Activated CD4-positive, alpha-beta T cell treated with anti-CD3 and anti-CD28 coated beads, Interleukin-2, amount 10 ng/mL, durations not matched to agents 7 days and 5 days (primary cell): ENCODE measurements at regions not wholly inside any gene's neighbourhood (a gene's known extent, or its start where the extent isn't known, plus 50 kb on each side); places are given as distances from the start of the nearest gene placed in this dataset.

Source experiments
- CTCF ChIA-PET: fragments of 350-600 bp; sonication (Branson Sonifier 250); formaldehyde crosslinking; loops from one replicate; lab custom pipeline; 2021; ENCODE audit warnings: antibody characterized with exemption; lab: Charles Lee
- POLR2A ChIA-PET: fragments of 350-600 bp; sonication (Branson Sonifier 250); formaldehyde crosslinking; loops from one replicate; lab custom pipeline; 2021; ENCODE audit warnings: antibody characterized with exemption; lab: Charles Lee
- DNase-seq: peaks from one replicate; pipeline ENCODE4 v3.0.0-alpha.2; 2020
- H3K27ac Mint-ChIP-seq: one replicate; pipeline ENCODE4 v1.8.0; 2021; ENCODE audit warnings: mild to moderate bottlenecking, moderate library complexity, mixed read lengths
- H3K27me3 Mint-ChIP-seq: one replicate; pipeline ENCODE4 v1.8.0; 2021; ENCODE audit warnings: mixed read lengths
- H3K36me3 Mint-ChIP-seq: one replicate; pipeline ENCODE4 v1.8.0; 2021; ENCODE audit warnings: low read depth, mixed read lengths
- H3K4me1 Mint-ChIP-seq: one replicate; pipeline ENCODE4 v1.8.0; 2021; ENCODE audit warnings: mixed read lengths
- H3K4me3 Mint-ChIP-seq: one replicate; pipeline ENCODE4 v1.8.0; 2021; ENCODE audit warnings: mild to moderate bottlenecking, moderate library complexity, mixed read lengths
- H3K9me3 Mint-ChIP-seq: one replicate; pipeline ENCODE4 v1.8.0; 2021; ENCODE audit warnings: mixed read lengths

DNA sequence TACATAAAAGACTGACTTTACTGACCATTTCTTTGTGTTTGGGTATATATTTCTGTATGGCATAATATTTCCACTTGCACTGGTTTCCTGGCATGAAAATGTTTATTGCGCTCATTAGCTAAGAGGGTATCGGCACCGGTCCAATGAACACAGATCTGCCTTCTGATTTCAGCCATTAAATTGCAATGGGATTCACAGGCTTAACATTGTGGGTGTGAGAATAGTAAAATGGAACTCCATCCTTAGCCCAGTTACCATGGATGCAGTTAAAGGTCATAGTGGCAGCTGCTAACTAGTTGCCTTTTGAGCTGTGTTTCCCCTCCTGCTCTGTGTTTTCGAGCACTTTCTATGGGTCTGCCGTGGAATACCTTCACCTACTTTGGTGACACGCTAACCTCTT, 352.6 kb upstream of the POU3F3 start:
- H3K4me1 Mint-ChIP-seq = no peaks in the 10 kb centered on the region
- POLR2A ChIA-PET = no interaction called here
- H3K36me3 Mint-ChIP-seq = no peaks in the 10 kb centered on the region

DNA sequence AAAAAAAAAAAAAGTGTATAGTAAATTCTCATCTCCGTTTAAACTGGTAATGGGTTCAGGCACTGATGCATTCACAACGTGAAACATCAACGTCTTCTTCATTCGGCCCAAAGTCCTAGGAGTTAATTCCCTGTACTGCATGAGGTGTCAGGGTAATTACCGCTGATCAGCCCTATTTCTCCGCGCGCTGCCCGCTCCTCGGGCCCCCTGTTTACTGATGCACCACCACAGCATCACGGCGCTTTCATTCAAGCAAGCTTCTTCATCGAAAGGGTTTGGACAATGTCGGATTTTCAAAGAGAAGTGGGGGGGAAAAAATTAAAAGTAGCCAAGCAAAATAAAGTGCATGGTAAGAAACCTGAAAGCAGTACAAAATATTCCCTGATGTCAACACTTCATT, 352.0 kb upstream of the POU3F3 start:
- Mint-ChIP-seq H3K4me1 (no peaks in the 10 kb centered on the region), H3K27me3 (no peaks in the 10 kb centered on the region), H3K4me3 (no peak overlapping the region), H3K27ac (no peak overlapping the region), H3K36me3 (no peaks in the 10 kb centered on the region), H3K9me3 (no peaks in the 10 kb centered on the region)
- no peak for DNase-seq
- POLR2A ChIA-PET = no interaction called here
- CTCF ChIA-PET = no interaction called here

More for the DNA sequence above, 352.6 kb upstream of the POU3F3 start:
- Mint-ChIP-seq H3K27ac (no peak overlapping the region), H3K4me3 (no peak overlapping the region), H3K9me3 (no peaks in the 10 kb centered on the region), H3K27me3 (no peaks in the 10 kb centered on the region)
- CTCF ChIA-PET = interaction anchor here (0.6 kb wide), 1 partner anchor 32 kb away, joined by 5 read pairs; no protein-coding TSS in a partner anchor
- DNase-seq = no peak

DNA sequence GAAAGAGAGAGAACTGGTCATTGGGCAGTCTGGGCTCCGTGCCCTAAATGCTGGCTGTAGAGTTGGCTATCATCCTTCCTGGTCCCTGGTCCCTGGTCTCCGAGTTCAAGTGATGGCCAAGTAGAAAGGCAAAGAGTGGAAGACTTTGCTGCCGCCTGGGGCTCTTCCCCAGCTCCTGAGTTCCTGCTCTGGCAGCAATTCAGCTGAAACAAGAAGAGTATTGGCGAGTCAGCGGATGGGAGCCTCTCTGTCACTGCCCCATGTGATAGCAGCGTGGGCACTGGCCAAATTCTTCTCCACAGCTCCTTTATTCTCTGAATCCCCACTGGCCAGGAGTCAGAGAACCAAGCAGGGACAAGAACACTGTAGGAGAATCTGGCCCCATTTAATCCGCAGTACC, 351.0 kb upstream of the POU3F3 start:
- ChIA-PET CTCF (no interaction called here), POLR2A (no interaction called here)
- H3K4me1 Mint-ChIP-seq = no peaks in the 10 kb centered on the region
- H3K9me3 Mint-ChIP-seq = no peaks in the 10 kb centered on the region
- H3K36me3 Mint-ChIP-seq = no peaks in the 10 kb centered on the region
- no peaks in the 10 kb centered on the region for H3K27me3 Mint-ChIP-seq
- no peak for DNase-seq
- H3K27ac Mint-ChIP-seq = no peak overlapping the region
- no peak overlapping the region for H3K4me3 Mint-ChIP-seq

DNA sequence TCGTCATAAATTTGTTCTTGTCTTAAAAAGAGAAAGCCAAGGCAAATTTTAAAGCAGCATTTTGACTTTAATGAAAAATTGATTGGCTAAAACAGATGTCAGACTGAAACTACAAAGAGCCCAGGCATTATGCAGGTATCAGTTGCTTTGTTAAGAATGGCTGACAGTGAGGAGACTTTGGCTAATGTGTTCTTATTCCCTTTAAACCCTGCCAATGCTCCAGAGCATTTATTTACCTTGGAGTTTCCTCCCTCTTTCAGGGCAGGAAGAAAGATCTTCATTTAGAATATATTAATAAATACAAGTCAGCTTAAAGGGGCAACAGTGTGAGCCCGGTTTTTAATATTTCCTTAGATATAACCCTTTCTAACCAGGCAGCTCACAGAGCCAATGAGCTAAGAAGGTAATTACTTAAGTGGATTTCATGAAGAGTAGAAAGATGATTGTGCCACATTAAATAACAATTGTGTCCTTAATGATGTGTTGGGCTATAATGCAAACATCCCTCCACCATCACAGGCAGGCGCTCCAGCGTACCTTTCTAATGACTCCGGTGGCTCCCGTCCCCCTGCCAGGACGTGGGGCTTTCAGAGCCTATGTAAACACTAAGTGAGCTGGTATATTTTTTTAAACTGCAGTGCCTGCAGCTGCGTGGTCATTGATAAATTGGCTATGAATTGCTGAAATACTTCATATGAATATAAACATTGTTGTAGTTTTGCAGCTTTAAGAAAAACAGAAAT, 349.4 kb upstream of the POU3F3 start:
- H3K36me3 Mint-ChIP-seq = no peaks in the 10 kb centered on the region
- no peak for DNase-seq
- ChIA-PET CTCF (no interaction called here), POLR2A (no interaction called here)
- no peak overlapping the region for H3K4me3 Mint-ChIP-seq
- H3K27me3 Mint-ChIP-seq = no peaks in the 10 kb centered on the region
- H3K27ac Mint-ChIP-seq = no peak overlapping the region
- no peaks in the 10 kb centered on the region for H3K4me1 Mint-ChIP-seq
- H3K9me3 Mint-ChIP-seq = no peaks in the 10 kb centered on the region

DNA sequence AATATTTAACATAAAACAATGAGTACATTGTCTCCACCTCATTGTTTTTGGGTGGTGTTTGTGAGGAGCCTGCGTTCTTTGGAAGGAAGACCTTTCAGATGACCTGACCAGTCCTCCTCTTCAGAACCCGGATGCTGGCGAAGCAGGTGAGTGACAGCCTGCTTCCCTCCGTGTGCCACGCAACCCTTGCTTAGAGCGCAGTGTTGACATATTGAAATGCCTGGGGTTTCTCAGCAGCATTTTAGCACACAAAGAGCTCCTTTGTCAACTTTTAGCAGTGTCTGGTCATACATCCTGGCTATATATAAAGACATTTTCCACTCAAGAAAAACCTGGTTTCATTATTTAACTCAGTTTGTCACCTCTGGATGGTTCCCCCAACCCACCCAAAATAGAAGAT, 335.7 kb upstream of the POU3F3 start:
- Mint-ChIP-seq H3K27ac (no peak overlapping the region), H3K9me3 (no peaks in the 10 kb centered on the region), H3K4me3 (no peak overlapping the region), H3K27me3 (no peaks in the 10 kb centered on the region), H3K4me1 (no peaks in the 10 kb centered on the region), H3K36me3 (no peaks in the 10 kb centered on the region)
- no peak for DNase-seq
- ChIA-PET CTCF (no interaction called here), POLR2A (no interaction called here)

DNA sequence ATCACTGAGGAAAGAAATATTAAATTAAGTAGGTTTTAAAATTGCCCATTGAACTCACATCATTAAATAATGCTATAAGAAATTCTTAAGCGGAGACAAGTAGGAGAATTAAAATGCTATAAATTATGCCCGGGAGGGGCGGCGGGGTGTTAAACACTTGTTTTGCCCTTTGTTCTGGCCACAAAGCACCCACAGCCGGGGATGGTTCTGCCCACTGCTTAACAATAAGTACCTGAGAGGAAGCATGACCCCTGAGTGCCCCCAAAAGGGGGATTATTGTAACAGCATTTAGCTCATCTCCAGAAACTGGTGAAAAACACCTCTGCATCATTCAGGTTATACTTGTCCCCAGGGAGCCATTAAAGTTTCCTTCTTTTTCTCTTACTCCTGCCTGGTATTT, 332.7 kb upstream of the POU3F3 start:
- DNase-seq = no peak
- POLR2A ChIA-PET = no interaction called here
- H3K27ac Mint-ChIP-seq = no peak overlapping the region
- no peak overlapping the region for H3K4me3 Mint-ChIP-seq
- CTCF ChIA-PET = no interaction called here
- no peaks in the 10 kb centered on the region for H3K27me3 Mint-ChIP-seq
- H3K4me1 Mint-ChIP-seq = no peaks in the 10 kb centered on the region
- no peaks in the 10 kb centered on the region for H3K9me3 Mint-ChIP-seq
- no peaks in the 10 kb centered on the region for H3K36me3 Mint-ChIP-seq

DNA sequence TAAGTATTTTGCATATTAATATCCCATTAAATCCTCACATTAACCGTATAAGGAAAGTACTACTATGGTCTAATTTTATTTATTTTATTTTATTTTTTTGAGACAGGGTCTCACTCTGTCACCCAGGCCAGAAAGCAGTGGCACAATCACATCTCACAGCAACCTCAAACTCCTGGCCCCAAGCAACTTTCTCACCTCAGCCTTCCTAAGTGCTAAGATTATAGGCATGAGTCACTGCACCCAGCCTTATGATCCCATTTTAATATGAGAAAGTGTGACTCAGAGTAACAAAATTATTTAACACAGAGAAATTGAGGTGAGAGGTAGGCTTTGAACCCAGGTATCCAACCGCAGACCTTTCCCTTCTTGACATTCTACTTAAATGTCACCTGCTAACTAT, 330.0 kb upstream of the POU3F3 start:
- CTCF ChIA-PET = no interaction called here
- POLR2A ChIA-PET = no interaction called here
- Mint-ChIP-seq H3K27ac (no peak overlapping the region), H3K27me3 (no peaks in the 10 kb centered on the region), H3K9me3 (no peaks in the 10 kb centered on the region), H3K4me1 (no peaks in the 10 kb centered on the region), H3K36me3 (no peaks in the 10 kb centered on the region), H3K4me3 (no peak overlapping the region)
- no peak for DNase-seq

DNA sequence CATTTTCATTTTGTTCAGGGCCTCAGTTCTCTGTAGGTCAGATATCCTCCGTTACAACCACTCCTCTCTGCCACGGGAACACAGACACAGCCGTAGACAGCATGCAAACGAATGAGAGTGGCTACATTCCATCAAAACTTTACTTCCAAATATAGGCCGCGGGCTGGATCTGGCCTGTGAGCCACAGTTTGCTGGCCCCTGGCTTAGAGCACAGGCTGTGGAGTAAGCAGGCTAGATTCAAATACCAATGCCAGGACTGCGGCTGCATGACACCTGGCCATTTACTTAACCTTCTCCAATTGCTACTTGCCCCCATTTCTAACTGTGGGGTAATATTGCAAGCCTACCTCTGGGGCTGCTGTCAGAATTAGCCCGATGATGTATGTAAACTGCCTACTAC, 325.8 kb upstream of the POU3F3 start:
- Mint-ChIP-seq H3K4me1 (no peaks in the 10 kb centered on the region), H3K27ac (no peak overlapping the region), H3K36me3 (no peaks in the 10 kb centered on the region), H3K9me3 (no peaks in the 10 kb centered on the region), H3K27me3 (no peaks in the 10 kb centered on the region), H3K4me3 (no peak overlapping the region)
- CTCF ChIA-PET = no interaction called here
- DNase-seq = no peak
- POLR2A ChIA-PET = no interaction called here

DNA sequence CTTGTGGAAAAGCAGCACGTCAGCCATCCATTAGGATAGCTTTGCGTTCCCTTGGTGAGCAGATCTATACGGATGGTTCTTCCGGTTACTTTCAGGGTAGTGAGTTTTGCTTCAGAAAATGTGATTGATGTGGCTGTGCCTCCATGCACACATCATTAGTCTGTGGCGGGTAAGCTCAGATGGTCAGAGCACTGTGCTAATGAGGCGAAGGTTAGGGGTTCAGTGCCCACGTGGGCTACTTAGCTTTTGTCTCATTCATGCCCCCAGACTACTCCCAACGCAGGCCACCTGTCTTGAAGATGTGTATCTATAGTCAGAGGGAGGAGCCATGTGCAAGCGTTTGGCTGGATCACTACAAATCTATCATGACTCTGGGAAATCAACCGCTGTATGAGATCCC, 322.8 kb upstream of the POU3F3 start:
- Mint-ChIP-seq H3K9me3 (no peaks in the 10 kb centered on the region), H3K27me3 (no peaks in the 10 kb centered on the region), H3K4me1 (no peaks in the 10 kb centered on the region), H3K27ac (no peak overlapping the region), H3K36me3 (no peaks in the 10 kb centered on the region), H3K4me3 (no peak overlapping the region)
- ChIA-PET CTCF (no interaction called here), POLR2A (no interaction called here)
- DNase-seq = no peak

DNA sequence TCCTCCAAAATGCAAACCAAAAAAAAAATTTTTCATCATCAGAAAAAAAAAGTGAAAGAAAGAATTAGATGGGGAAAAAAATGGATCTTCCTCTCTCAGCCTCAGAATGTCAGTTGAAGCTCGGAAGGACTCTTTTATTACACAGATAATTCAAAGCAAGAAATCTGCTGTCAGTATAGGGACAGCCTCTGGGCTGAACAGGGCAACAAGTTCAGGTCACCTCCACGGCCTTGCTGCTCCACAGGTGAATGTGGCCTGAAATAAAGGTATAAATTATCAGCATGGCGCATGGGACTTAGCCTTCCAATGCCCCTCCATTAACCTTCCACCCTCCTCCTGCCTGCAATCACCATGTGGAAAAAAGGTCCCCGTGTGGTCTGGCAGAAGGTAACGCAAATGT, 316.8 kb upstream of the POU3F3 start:
- ChIA-PET POLR2A (no interaction called here), CTCF (no interaction called here)
- Mint-ChIP-seq H3K4me3 (no peak overlapping the region), H3K27ac (no peak overlapping the region), H3K36me3 (no peaks in the 10 kb centered on the region), H3K4me1 (peaks cover 5% of the 10 kb centered on the region), H3K27me3 (no peaks in the 10 kb centered on the region), H3K9me3 (no peaks in the 10 kb centered on the region)
- DNase-seq = no peak

DNA sequence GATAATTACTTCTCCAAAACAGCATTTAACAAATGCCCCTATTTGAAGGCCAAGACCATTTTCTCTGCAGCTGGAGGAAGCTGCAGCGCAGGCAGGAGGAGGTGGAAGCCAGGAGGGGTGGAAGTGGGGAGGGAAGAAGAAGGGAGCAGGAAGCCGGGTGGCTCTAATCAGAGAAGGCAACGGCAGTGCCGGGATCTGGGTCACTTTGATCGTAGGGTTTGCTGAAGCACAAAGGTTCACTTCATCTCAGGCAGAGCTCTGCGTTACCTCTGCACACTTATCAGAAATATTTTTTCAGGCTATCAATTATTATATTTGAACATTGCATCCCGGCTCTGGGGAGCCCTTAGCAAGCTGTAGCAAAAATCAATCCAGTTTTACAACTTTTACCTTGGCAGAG, 315.8 kb upstream of the POU3F3 start:
- ChIA-PET POLR2A (interaction anchor here (0.7 kb wide), 1 partner anchor 135 kb away, joined by 4 read pairs; no protein-coding TSS in a partner anchor), CTCF (no interaction called here)
- Mint-ChIP-seq H3K9me3 (no peaks in the 10 kb centered on the region), H3K36me3 (no peaks in the 10 kb centered on the region), H3K27ac (no peak overlapping the region), H3K27me3 (no peaks in the 10 kb centered on the region), H3K4me3 (no peak overlapping the region), H3K4me1 (peaks cover 5% of the 10 kb centered on the region)
- DNase-seq = no peak

DNA sequence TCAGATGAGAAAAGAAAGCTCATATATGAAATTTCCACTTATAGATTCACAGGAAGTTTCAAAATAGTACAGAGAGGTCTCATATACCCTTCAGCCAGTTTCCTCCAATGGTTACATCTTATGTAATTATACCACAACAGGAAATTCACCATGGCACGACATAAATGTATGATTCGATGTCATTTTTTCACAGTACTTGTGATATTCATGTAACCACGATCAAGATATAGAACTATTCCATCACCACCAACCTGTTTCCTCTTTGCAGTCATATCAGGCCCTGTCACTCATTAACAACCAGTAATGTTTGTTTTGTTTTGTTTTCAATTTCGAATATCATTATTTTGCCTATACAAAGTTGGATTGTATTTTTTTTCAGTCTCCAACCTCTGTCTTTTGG, 314.3 kb upstream of the POU3F3 start:
- no peaks in the 10 kb centered on the region for H3K27me3 Mint-ChIP-seq
- no peak for DNase-seq
- no peaks in the 10 kb centered on the region for H3K36me3 Mint-ChIP-seq
- ChIA-PET CTCF (no interaction called here), POLR2A (no interaction called here)
- no peak overlapping the region for H3K27ac Mint-ChIP-seq
- peaks cover 5% of the 10 kb centered on the region for H3K4me1 Mint-ChIP-seq
- H3K4me3 Mint-ChIP-seq = no peak overlapping the region
- H3K9me3 Mint-ChIP-seq = no peaks in the 10 kb centered on the region

DNA sequence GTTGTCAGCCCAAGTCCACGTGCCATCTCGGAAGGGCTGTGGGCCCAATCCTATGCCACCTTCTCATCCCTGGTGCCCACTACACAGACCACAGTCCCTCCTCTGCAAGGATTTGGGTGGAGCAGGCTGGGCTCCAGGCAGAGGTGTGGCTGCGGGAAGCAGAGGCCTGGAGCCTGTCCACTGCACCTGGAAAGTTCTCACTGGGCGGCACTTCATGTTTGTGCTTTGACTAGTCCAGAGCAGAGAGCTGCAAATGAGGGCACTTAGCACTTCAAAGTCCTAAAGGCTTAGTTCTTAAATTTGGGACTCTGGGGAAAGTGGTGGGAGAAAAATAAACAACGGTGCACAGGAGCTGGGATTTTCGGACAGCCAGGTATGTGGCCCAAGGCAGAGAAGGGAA, 308.9 kb upstream of the POU3F3 start:
- CTCF ChIA-PET = no interaction called here
- Mint-ChIP-seq H3K9me3 (no peaks in the 10 kb centered on the region), H3K4me3 (no peak overlapping the region), H3K27ac (no peak overlapping the region), H3K36me3 (no peaks in the 10 kb centered on the region), H3K4me1 (no peaks in the 10 kb centered on the region), H3K27me3 (no peaks in the 10 kb centered on the region)
- no peak for DNase-seq
- POLR2A ChIA-PET = no interaction called here

DNA sequence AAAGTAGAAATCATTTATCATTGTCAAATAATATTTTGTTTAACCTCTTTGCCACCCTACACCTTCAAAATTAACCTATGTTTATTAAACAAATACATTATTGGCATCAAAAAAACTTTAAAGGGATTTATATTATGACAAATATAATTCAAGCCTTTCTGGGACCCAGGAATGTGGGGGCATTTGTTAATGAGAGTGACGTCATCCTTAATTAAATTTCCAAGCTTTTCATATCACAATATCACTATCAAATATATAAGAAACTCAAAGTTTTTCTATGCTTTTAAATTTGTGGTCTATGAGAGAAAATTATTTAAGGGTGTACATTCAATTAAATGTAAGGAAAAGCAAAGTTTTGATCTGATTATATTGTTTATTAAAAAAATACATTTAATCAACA, 307.4 kb upstream of the POU3F3 start:
- no peaks in the 10 kb centered on the region for H3K4me1 Mint-ChIP-seq
- H3K27ac Mint-ChIP-seq = no peak overlapping the region
- no peaks in the 10 kb centered on the region for H3K36me3 Mint-ChIP-seq
- no peaks in the 10 kb centered on the region for H3K27me3 Mint-ChIP-seq
- DNase-seq = no peak
- H3K9me3 Mint-ChIP-seq = no peaks in the 10 kb centered on the region
- ChIA-PET POLR2A (no interaction called here), CTCF (no interaction called here)
- no peak overlapping the region for H3K4me3 Mint-ChIP-seq
